ENCODE measurements at regions not wholly inside any gene's neighbourhood (a gene's known extent, or its start where the extent isn't known, plus 50 kb on each side); places are given as distances from the start of the nearest gene placed in this dataset.
A peak's percentile ranks its signal among the peaks of the same experiment; 100 is the strongest.

DNA sequence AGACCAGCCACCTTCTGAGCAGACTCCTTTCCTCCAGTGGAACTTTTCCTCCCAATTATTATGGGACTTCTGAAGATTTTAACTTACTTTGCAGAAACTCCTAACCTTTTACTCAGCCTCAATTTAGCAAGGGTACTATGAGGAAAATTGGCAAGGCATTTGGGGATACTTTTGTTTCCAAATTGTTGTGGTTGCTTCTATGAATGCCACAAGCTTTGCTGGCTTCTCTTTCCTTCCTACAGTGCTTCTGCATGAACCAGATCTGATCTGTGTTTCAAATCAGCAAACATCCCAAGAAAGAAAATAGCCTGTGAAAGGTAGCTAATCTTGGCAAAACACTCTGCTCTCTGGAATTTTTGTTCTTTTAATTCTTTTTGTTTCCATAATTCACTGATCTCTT is 57.3 kb upstream of the TAF11L2 start:
- H3K27ac ChIP-seq (ENCODE audit: low read depth, low read length, poor library complexity, severe bottlenecking) = no peak overlapping the region
- H3K4me1 ChIP-seq (ENCODE audit: insufficient read depth, low read length, poor library complexity, severe bottlenecking) = peaks cover 59% of the 10 kb centered on the region
- H3K36me3 ChIP-seq (ENCODE audit: insufficient read depth, low read length, poor library complexity, severe bottlenecking) = no peaks in the 10 kb centered on the region
- no TSS peak for BruUV-seq (replicated peaks)
- DNase-seq (ENCODE audit: low spot score) = no peak
- TF ChIP-seq EZH2 (IDR thresholded peaks at IDR 0.05; ENCODE audit: borderline replicate concordance, low read depth, low read length, poor library complexity, severe bottlenecking) = no peak
- TF ChIP-seq, protein P1, sequence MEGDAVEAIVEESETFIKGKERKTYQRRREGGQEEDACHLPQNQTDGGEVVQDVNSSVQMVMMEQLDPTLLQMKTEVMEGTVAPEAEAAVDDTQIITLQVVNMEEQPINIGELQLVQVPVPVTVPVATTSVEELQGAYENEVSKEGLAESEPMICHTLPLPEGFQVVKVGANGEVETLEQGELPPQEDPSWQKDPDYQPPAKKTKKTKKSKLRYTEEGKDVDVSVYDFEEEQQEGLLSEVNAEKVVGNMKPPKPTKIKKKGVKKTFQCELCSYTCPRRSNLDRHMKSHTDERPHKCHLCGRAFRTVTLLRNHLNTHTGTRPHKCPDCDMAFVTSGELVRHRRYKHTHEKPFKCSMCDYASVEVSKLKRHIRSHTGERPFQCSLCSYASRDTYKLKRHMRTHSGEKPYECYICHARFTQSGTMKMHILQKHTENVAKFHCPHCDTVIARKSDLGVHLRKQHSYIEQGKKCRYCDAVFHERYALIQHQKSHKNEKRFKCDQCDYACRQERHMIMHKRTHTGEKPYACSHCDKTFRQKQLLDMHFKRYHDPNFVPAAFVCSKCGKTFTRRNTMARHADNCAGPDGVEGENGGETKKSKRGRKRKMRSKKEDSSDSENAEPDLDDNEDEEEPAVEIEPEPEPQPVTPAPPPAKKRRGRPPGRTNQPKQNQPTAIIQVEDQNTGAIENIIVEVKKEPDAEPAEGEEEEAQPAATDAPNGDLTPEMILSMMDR (conservative IDR thresholded peaks at IDR 0.05; ENCODE audit: low read depth, low read length) = no peak
- ChIA-PET CTCF (no interaction called here), POLR2A (ENCODE audit: low non-redundant PET) (no interaction called here)
- H3K4me3 ChIP-seq (ENCODE audit: low read depth, low read length, poor library complexity, severe bottlenecking) = no peak overlapping the region
- H3K9me3 ChIP-seq (ENCODE audit: low read depth, low read length, poor library complexity, severe bottlenecking) = peaks cover 7% of the 10 kb centered on the region
- no peaks in the 10 kb centered on the region for H3K27me3 ChIP-seq (replicated peaks; ENCODE audit: insufficient read depth, low read depth, low read length, poor library complexity)
- intact Hi-C loops (cut with micrococcal nuclease; ENCODE audit: unreplicated experiment) = no loop called here

DNA sequence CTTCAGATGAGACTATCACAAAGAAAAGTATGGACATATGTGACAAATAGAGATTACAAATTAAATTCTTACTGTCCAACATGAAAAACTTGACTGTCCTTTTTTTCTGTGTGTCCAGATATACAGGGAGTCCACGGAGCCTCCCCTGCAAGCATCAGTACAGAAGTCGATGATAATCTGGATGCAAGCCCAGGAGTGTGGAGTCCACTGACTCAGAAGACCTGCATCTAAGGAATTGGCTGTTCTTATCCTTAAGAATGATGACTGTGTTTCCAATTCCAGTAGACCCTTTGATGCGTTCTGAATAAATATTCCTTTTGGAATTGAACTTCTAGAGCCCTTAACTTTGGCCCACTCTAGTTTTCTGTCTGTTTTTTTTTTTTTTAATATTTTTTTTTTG is 56.7 kb upstream of the TAF11L2 start:
- H3K27me3 ChIP-seq (replicated peaks; ENCODE audit: insufficient read depth, low read depth, low read length, poor library complexity) = no peaks in the 10 kb centered on the region
- CTCF ChIA-PET = no interaction called here
- peaks cover 59% of the 10 kb centered on the region for H3K4me1 ChIP-seq (ENCODE audit: insufficient read depth, low read length, poor library complexity, severe bottlenecking)
- TF ChIP-seq EZH2 (IDR thresholded peaks at IDR 0.05; ENCODE audit: borderline replicate concordance, low read depth, low read length, poor library complexity, severe bottlenecking) = no peak
- TF ChIP-seq, protein P1 (conservative IDR thresholded peaks at IDR 0.05; ENCODE audit: low read depth, low read length) = no peak
- POLR2A ChIA-PET (ENCODE audit: low non-redundant PET) = no interaction called here
- no peak overlapping the region for H3K27ac ChIP-seq (ENCODE audit: low read depth, low read length, poor library complexity, severe bottlenecking)
- BruUV-seq (replicated peaks) = no TSS peak
- intact Hi-C loops (cut with micrococcal nuclease; ENCODE audit: unreplicated experiment) = no loop called here
- DNase-seq (ENCODE audit: low spot score) = no peak
- no peak overlapping the region for H3K4me3 ChIP-seq (ENCODE audit: low read depth, low read length, poor library complexity, severe bottlenecking)
- no peaks in the 10 kb centered on the region for H3K36me3 ChIP-seq (ENCODE audit: insufficient read depth, low read length, poor library complexity, severe bottlenecking)
- peaks cover 7% of the 10 kb centered on the region for H3K9me3 ChIP-seq (ENCODE audit: low read depth, low read length, poor library complexity, severe bottlenecking)

DNA sequence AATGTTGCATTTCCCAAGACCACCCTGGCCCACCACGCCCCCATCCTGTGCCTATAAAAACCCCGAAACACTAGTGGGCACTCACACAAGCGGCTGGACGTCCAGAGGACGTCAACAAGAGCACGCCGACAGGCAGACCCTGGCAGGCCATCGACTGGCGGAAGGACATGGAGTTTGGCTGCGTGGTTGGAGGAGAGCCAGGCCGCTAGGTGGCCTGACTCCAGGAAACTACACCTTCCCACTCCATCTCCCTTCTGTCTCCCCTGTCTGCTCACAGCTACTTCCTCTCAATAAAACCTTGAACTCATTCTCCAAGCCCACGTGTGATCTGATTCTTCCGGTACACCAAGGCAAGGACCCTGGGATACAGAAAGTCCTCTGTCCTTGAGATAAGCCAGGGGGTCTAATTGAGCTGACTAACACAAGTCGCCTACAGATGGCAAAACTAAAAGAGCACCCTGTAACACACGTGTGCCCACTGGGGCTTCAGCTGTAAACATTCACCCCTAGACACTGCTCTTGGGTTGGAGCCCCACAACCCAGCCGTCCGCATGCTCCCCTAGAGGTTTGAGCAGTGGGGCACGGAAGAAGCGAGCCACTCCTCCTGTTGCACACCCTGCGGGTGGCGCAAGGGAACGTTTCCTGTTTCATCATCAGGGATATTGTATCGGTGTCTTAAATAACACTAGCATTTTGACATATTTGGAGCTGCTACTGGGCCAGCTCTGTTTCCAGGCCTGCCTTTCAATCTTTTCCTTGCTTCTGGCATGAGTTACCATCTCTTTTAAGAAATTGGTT is 54.5 kb upstream of the TAF11L2 start:
- Histone ChIP-seq H3K4me1 (ENCODE audit: insufficient read depth, low read length, poor library complexity, severe bottlenecking) (peaks cover 43% of the 10 kb centered on the region), H3K4me3 (ENCODE audit: low read depth, low read length, poor library complexity, severe bottlenecking) (peak overlapping the region; percentile 10), H3K27me3 (replicated peaks; ENCODE audit: insufficient read depth, low read depth, low read length, poor library complexity) (no peaks in the 10 kb centered on the region), H3K27ac (ENCODE audit: low read depth, low read length, poor library complexity, severe bottlenecking) (peak overlapping the region; percentile 86), H3K36me3 (ENCODE audit: insufficient read depth, low read length, poor library complexity, severe bottlenecking) (no peaks in the 10 kb centered on the region), H3K9me3 (ENCODE audit: low read depth, low read length, poor library complexity, severe bottlenecking) (peaks cover 7% of the 10 kb centered on the region)
- ChIA-PET CTCF (interaction anchor here (0.6 to 1.0 kb wide), 2 partner anchors 35 to 227 kb away, joined by 3 to 4 read pairs; no protein-coding TSS in a partner anchor), POLR2A (ENCODE audit: low non-redundant PET) (interaction anchor here (0.6 kb wide), 1 partner anchor 227 kb away, joined by 5 read pairs; no protein-coding TSS in a partner anchor)
- intact Hi-C loops (cut with micrococcal nuclease; ENCODE audit: unreplicated experiment) = no loop called here
- TSS peak; percentile 92 for BruUV-seq (replicated peaks)
- TF ChIP-seq, protein P1 (conservative IDR thresholded peaks at IDR 0.05; ENCODE audit: low read depth, low read length) = peak; percentile 53
- TF ChIP-seq EZH2 (IDR thresholded peaks at IDR 0.05; ENCODE audit: borderline replicate concordance, low read depth, low read length, poor library complexity, severe bottlenecking) = no peak
- DNase-seq (ENCODE audit: low spot score) = peak; percentile 94
